ENCODE measurements at regions not wholly inside any gene's neighbourhood (a gene's known extent, or its start where the extent isn't known, plus 50 kb on each side); places are given as distances from the start of the nearest gene placed in this dataset.

GRCh38 chr5:52449516-52449915 lies 338.2 kb upstream of the ITGA1 start:
- H3K4me1 Mint-ChIP-seq, result no peaks in the 10 kb centered on the region
- H3K27ac Mint-ChIP-seq, result no peak overlapping the region
- H3K4me3 Mint-ChIP-seq, result no peak overlapping the region
- H3K36me3 Mint-ChIP-seq, result no peaks in the 10 kb centered on the region
- DNase-seq, result no peak
- no peaks in the 10 kb centered on the region for H3K9me3 Mint-ChIP-seq
- CTCF ChIA-PET, result no interaction called here
- no peaks in the 10 kb centered on the region for H3K27me3 Mint-ChIP-seq

- no peak for DNase-seq
- Mint-ChIP-seq H3K27me3 (no peaks in the 10 kb centered on the region), H3K4me3 (no peak overlapping the region), H3K27ac (no peak overlapping the region), H3K9me3 (no peaks in the 10 kb centered on the region), H3K4me1 (no peaks in the 10 kb centered on the region), H3K36me3 (no peaks in the 10 kb centered on the region)
- CTCF ChIA-PET, result no interaction called here
Observed at GRCh38 chr5:52452098-52452497, 335.6 kb upstream of the ITGA1 start.

GRCh38 chr5:52453176-52453575 lies 334.5 kb upstream of the ITGA1 start:
- Mint-ChIP-seq H3K27me3 (no peaks in the 10 kb centered on the region), H3K27ac (no peak overlapping the region), H3K4me3 (no peak overlapping the region), H3K36me3 (no peaks in the 10 kb centered on the region), H3K9me3 (no peaks in the 10 kb centered on the region), H3K4me1 (no peaks in the 10 kb centered on the region)
- CTCF ChIA-PET, result no interaction called here
- no peak for DNase-seq

GRCh38 chr5:52455920-52456319 lies 331.8 kb upstream of the ITGA1 start:
- CTCF ChIA-PET, result no interaction called here

GRCh38 chr5:52457810-52458209 lies 329.9 kb upstream of the ITGA1 start:
- Mint-ChIP-seq H3K36me3 (no peaks in the 10 kb centered on the region), H3K4me3 (no peak overlapping the region), H3K9me3 (no peaks in the 10 kb centered on the region), H3K4me1 (no peaks in the 10 kb centered on the region), H3K27me3 (no peaks in the 10 kb centered on the region), H3K27ac (no peak overlapping the region)
- CTCF ChIA-PET, result no interaction called here
- DNase-seq, result no peak

More at GRCh38 chr5:52455920-52456319, 331.8 kb upstream of the ITGA1 start:
- no peaks in the 10 kb centered on the region for H3K4me1 Mint-ChIP-seq
- no peak overlapping the region for H3K4me3 Mint-ChIP-seq
- DNase-seq, result no peak
- H3K36me3 Mint-ChIP-seq, result no peaks in the 10 kb centered on the region
- H3K9me3 Mint-ChIP-seq, result no peaks in the 10 kb centered on the region
- H3K27ac Mint-ChIP-seq, result no peak overlapping the region
- H3K27me3 Mint-ChIP-seq, result no peaks in the 10 kb centered on the region

GRCh38 chr5:52466113-52466512 lies 321.6 kb upstream of the ITGA1 start:
- Mint-ChIP-seq H3K9me3 (no peaks in the 10 kb centered on the region), H3K36me3 (no peaks in the 10 kb centered on the region), H3K27me3 (peaks cover 4% of the 10 kb centered on the region), H3K27ac (no peak overlapping the region), H3K4me3 (no peak overlapping the region), H3K4me1 (peaks cover 15% of the 10 kb centered on the region)
- CTCF ChIA-PET, result no interaction called here
- no peak for DNase-seq

GRCh38 chr5:52466749-52467520 lies 320.8 kb upstream of the ITGA1 start:
- Mint-ChIP-seq H3K27me3 (peaks cover 4% of the 10 kb centered on the region), H3K27ac (no peak overlapping the region), H3K4me1 (peaks cover 17% of the 10 kb centered on the region), H3K9me3 (no peaks in the 10 kb centered on the region), H3K36me3 (no peaks in the 10 kb centered on the region), H3K4me3 (no peak overlapping the region)
- no peak for DNase-seq
- CTCF ChIA-PET, result no interaction called here

GRCh38 chr5:52468976-52469375 lies 318.7 kb upstream of the ITGA1 start:
- Mint-ChIP-seq H3K9me3 (no peaks in the 10 kb centered on the region), H3K27me3 (peaks cover 4% of the 10 kb centered on the region), H3K36me3 (no peaks in the 10 kb centered on the region), H3K4me1 (peaks cover 17% of the 10 kb centered on the region), H3K27ac (no peak overlapping the region), H3K4me3 (no peak overlapping the region)
- no peak for DNase-seq
- CTCF ChIA-PET, result no interaction called here

GRCh38 chr5:52469420-52469819 lies 318.3 kb upstream of the ITGA1 start:
- Mint-ChIP-seq H3K36me3 (no peaks in the 10 kb centered on the region), H3K4me3 (peak overlapping the region; percentile 49), H3K27ac (peak overlapping the region; percentile 84), H3K9me3 (no peaks in the 10 kb centered on the region), H3K4me1 (peaks cover 17% of the 10 kb centered on the region), H3K27me3 (peaks cover 4% of the 10 kb centered on the region)
- DNase-seq, result peak; percentile 40
- CTCF ChIA-PET, result no interaction called here

GRCh38 chr5:52469835-52470234 lies 317.9 kb upstream of the ITGA1 start:
- no peaks in the 10 kb centered on the region for H3K36me3 Mint-ChIP-seq
- H3K4me1 Mint-ChIP-seq, result peaks cover 17% of the 10 kb centered on the region
- CTCF ChIA-PET, result no interaction called here
- no peak for DNase-seq
- H3K9me3 Mint-ChIP-seq, result no peaks in the 10 kb centered on the region
- peaks cover 4% of the 10 kb centered on the region for H3K27me3 Mint-ChIP-seq
- peak overlapping the region; percentile 84 for H3K27ac Mint-ChIP-seq
- H3K4me3 Mint-ChIP-seq, result peak overlapping the region; percentile 49

- H3K4me1 Mint-ChIP-seq, result peaks cover under 1% of the 10 kb centered on the region
- no peak overlapping the region for H3K4me3 Mint-ChIP-seq
- H3K36me3 Mint-ChIP-seq, result no peaks in the 10 kb centered on the region
- CTCF ChIA-PET, result no interaction called here
- H3K9me3 Mint-ChIP-seq, result no peaks in the 10 kb centered on the region
- H3K27ac Mint-ChIP-seq, result no peak overlapping the region
- no peaks in the 10 kb centered on the region for H3K27me3 Mint-ChIP-seq
- DNase-seq, result no peak
Observed at GRCh38 chr5:52476346-52476745, 311.4 kb upstream of the ITGA1 start.

- Mint-ChIP-seq H3K27ac (no peak overlapping the region), H3K4me1 (no peaks in the 10 kb centered on the region), H3K36me3 (no peaks in the 10 kb centered on the region), H3K27me3 (no peaks in the 10 kb centered on the region), H3K9me3 (no peaks in the 10 kb centered on the region), H3K4me3 (no peak overlapping the region)
- CTCF ChIA-PET, result no interaction called here
- DNase-seq, result no peak
Observed at GRCh38 chr5:52481201-52481600, 306.5 kb upstream of the ITGA1 start.

- no peak overlapping the region for H3K27ac Mint-ChIP-seq
- no peak overlapping the region for H3K4me3 Mint-ChIP-seq
- DNase-seq, result no peak
- no peaks in the 10 kb centered on the region for H3K9me3 Mint-ChIP-seq
- H3K4me1 Mint-ChIP-seq, result no peaks in the 10 kb centered on the region
- no peaks in the 10 kb centered on the region for H3K36me3 Mint-ChIP-seq
- no peaks in the 10 kb centered on the region for H3K27me3 Mint-ChIP-seq
- CTCF ChIA-PET, result no interaction called here
Observed at GRCh38 chr5:52481851-52482250, 305.9 kb upstream of the ITGA1 start.

- no peaks in the 10 kb centered on the region for H3K27me3 Mint-ChIP-seq
- no peaks in the 10 kb centered on the region for H3K36me3 Mint-ChIP-seq
- no peak for DNase-seq
- H3K4me1 Mint-ChIP-seq, result no peaks in the 10 kb centered on the region
- no peaks in the 10 kb centered on the region for H3K9me3 Mint-ChIP-seq
- no peak overlapping the region for H3K4me3 Mint-ChIP-seq
- no peak overlapping the region for H3K27ac Mint-ChIP-seq
- CTCF ChIA-PET, result no interaction called here
Observed at GRCh38 chr5:52491071-52491787, 296.5 kb upstream of the ITGA1 start.

- CTCF ChIA-PET, result no interaction called here
- no peak overlapping the region for H3K27ac Mint-ChIP-seq
- no peaks in the 10 kb centered on the region for H3K36me3 Mint-ChIP-seq
- no peak for DNase-seq
- H3K27me3 Mint-ChIP-seq, result no peaks in the 10 kb centered on the region
- no peaks in the 10 kb centered on the region for H3K4me1 Mint-ChIP-seq
- H3K4me3 Mint-ChIP-seq, result no peak overlapping the region
- H3K9me3 Mint-ChIP-seq, result no peaks in the 10 kb centered on the region
Observed at GRCh38 chr5:52491818-52492217, 295.9 kb upstream of the ITGA1 start.

Data from activated naive CD4-positive, alpha-beta T cell treated with anti-CD3 and anti-CD28 coated beads, Interleukin-2, amount 10 ng/mL, durations not matched to agents 7 days and 5 days (primary cell).